SU-DHL-6 (cell line): ENCODE measurements at regions not wholly inside any gene's neighbourhood (a gene's known extent, or its start where the extent isn't known, plus 50 kb on each side); places are given as distances from the start of the nearest gene placed in this dataset.

Source experiments
- H2AFZ ChIP-seq: fragments of 200-600 bp; sonication (generic); 2 replicates; pipeline ENCODE4 v1.6.1; 2014; ENCODE audit warnings: low read depth, mild to moderate bottlenecking, moderate library complexity, mixed read lengths, antibody characterized with exemption, low read length; ENCODE audit not compliant: severe bottlenecking
- H3F3A ChIP-seq: fragments of 200-600 bp; shearing (Covaris generic); 2 replicates; pipeline ENCODE4 v1.6.0; 2016; ENCODE audit warnings: antibody characterized with exemption, mild to moderate bottlenecking; ENCODE audit not compliant: insufficient read depth
- H3K27ac ChIP-seq: fragments of 200-600 bp; sonication (generic); 2 replicates; pipeline ENCODE4 v1.5.1; 2016; ENCODE audit warnings: low read depth, mild to moderate bottlenecking, low read length, moderate library complexity, mixed read lengths
- H3K27me3 ChIP-seq: fragments of 200-600 bp; sonication (generic), shearing (Covaris generic); 2 replicates; pipeline ENCODE4 v1.6.0; 2014; ENCODE audit warnings: mild to moderate bottlenecking, low read length
- H3K36me3 ChIP-seq: fragments of 200-600 bp; sonication (generic); 2 replicates; pipeline ENCODE4 v1.6.1; 2014; ENCODE audit warnings: mild to moderate bottlenecking, low read length, mixed read lengths
- H3K4me2 ChIP-seq: fragments of 300-600, 200-600 bp; shearing (Covaris generic), sonication (generic); 2 replicates; pipeline ENCODE4 v1.6.0; 2014; ENCODE audit warnings: low read length, low read depth, mild to moderate bottlenecking; ENCODE audit not compliant: poor library complexity, severe bottlenecking
- H3K4me3 ChIP-seq: fragments of 200-600 bp; sonication (generic); 2 replicates; pipeline ENCODE4 v1.5.1; 2014; ENCODE audit warnings: antibody characterized with exemption, low read length, mild to moderate bottlenecking, mixed read lengths; ENCODE audit not compliant: insufficient read depth, poor library complexity, severe bottlenecking
- H3K79me2 ChIP-seq: fragments of 200-600 bp; sonication (generic); 2 replicates; pipeline ENCODE4 v1.6.1; 2014; ENCODE audit warnings: mild to moderate bottlenecking, low read length, moderate library complexity; ENCODE audit not compliant: insufficient read depth
- H3K9ac ChIP-seq: fragments of 200-600 bp; sonication (generic); 2 replicates; pipeline ENCODE4 v1.7.0; 2014; ENCODE audit warnings: mild to moderate bottlenecking, low read length
- H3K9me2 ChIP-seq: fragments of 200-600 bp; sonication (generic); replicated peaks from 2 replicates; pipeline ENCODE4 v1.6.1; 2014; ENCODE audit warnings: low read length; ENCODE audit not compliant: insufficient read depth
- H3K9me3 ChIP-seq: fragments of 200-600 bp; sonication (generic); 2 replicates; pipeline ENCODE4 v1.6.1; 2014; ENCODE audit warnings: low read length, mixed read lengths; ENCODE audit not compliant: insufficient read depth
- H4K20me1 ChIP-seq: fragments of 200-600 bp; sonication (generic); 2 replicates; pipeline ENCODE4 v1.6.1; 2014; ENCODE audit warnings: low read depth, mild to moderate bottlenecking, antibody characterized with exemption, low read length, moderate library complexity, mixed read lengths
- EZH2phosphoT487 ChIP-seq: fragments of 200-600 bp; sonication (generic), shearing (Covaris generic); conservative IDR thresholded peaks from 2 replicates; pipeline ENCODE4 v1.6.1; 2018; ENCODE audit warnings: mild to moderate bottlenecking, antibody characterized with exemption, low read length, moderate library complexity, mixed read lengths
- TF ChIP-seq, protein P1 (sequence below): fragments of 200-600 bp; sonication (generic); IDR thresholded peaks from one replicate; pipeline ENCODE4 v1.5.1; 2017; ENCODE audit warnings: antibody characterized with exemption, mild to moderate bottlenecking, low read length, moderate library complexity; ENCODE audit not compliant: insufficient read depth, poor library complexity, severe bottlenecking

DNA sequence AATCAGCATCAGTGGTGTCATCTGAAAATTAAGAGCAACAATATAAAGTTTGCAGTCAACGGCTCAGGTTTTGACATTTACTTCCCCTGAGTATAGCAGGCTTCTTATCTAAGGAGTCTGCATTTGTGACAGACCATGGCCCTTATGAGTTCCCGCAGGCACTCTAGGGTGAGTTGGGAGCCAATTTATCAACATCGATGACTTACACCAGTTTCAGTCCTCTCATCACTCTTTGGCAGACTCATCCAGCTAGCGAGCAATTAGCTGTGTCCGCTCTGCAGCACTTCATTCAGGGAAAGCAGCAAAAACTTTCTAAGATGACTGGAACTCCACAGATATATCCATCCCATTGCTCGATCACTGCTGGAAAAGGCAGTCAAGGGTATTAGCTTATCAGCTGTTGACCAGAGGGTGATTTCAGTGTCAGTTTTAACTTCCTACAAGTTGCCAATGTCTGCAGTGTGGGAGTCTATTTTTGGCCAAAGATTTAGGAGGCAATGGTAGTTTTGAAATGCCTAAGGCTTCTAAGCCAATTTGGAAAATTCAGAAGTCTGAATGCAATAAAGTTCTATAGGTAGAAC lies 625.1 kb upstream of the TENM3 start:
- TF ChIP-seq, protein P1, sequence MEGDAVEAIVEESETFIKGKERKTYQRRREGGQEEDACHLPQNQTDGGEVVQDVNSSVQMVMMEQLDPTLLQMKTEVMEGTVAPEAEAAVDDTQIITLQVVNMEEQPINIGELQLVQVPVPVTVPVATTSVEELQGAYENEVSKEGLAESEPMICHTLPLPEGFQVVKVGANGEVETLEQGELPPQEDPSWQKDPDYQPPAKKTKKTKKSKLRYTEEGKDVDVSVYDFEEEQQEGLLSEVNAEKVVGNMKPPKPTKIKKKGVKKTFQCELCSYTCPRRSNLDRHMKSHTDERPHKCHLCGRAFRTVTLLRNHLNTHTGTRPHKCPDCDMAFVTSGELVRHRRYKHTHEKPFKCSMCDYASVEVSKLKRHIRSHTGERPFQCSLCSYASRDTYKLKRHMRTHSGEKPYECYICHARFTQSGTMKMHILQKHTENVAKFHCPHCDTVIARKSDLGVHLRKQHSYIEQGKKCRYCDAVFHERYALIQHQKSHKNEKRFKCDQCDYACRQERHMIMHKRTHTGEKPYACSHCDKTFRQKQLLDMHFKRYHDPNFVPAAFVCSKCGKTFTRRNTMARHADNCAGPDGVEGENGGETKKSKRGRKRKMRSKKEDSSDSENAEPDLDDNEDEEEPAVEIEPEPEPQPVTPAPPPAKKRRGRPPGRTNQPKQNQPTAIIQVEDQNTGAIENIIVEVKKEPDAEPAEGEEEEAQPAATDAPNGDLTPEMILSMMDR, result no peak
- no peak for TF ChIP-seq EZH2phosphoT487
- no peaks in the 10 kb centered on the region for H3K9me2 ChIP-seq
- no peaks in the 10 kb centered on the region for H3K9me3 ChIP-seq
- H3K79me2 ChIP-seq, result no peaks in the 10 kb centered on the region
- no peak overlapping the region for H2AFZ ChIP-seq
- H3K27me3 ChIP-seq, result no peaks in the 10 kb centered on the region
- H3K4me2 ChIP-seq, result no peak overlapping the region
- no peak overlapping the region for H3K9ac ChIP-seq
- H3K4me3 ChIP-seq, result no peak overlapping the region
- H3K36me3 ChIP-seq, result no peaks in the 10 kb centered on the region
- H3K27ac ChIP-seq, result no peak overlapping the region
- H4K20me1 ChIP-seq, result no peaks in the 10 kb centered on the region
- no peaks in the 10 kb centered on the region for H3F3A ChIP-seq

DNA sequence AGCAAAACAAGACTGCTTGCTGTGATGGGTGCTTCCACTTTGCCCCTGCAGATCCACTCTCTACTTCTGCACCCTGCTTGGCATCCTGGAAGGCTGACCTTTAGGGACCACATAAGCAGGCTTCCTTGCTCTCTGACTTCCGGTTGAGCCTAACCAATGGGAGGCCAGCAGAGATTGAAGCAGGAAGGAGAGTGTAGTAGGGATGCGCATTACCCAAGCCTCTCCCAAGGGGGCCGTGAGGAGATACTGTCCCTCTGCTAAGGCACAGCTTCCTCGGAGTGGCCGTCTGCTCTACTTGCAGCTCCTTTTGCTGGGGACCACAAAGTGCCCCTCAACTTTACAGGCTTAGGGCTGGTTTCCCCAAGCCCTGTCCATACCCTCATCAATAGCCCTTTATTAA lies 624.3 kb upstream of the TENM3 start:
- H3K27ac ChIP-seq, result no peak overlapping the region
- H3K36me3 ChIP-seq, result no peaks in the 10 kb centered on the region
- H3K9me3 ChIP-seq, result no peaks in the 10 kb centered on the region
- H3K9me2 ChIP-seq, result no peaks in the 10 kb centered on the region
- H3K4me3 ChIP-seq, result no peak overlapping the region
- H3K79me2 ChIP-seq, result no peaks in the 10 kb centered on the region
- H4K20me1 ChIP-seq, result no peaks in the 10 kb centered on the region
- no peak overlapping the region for H3K4me2 ChIP-seq
- no peaks in the 10 kb centered on the region for H3K27me3 ChIP-seq
- no peak overlapping the region for H3K9ac ChIP-seq
- H2AFZ ChIP-seq, result no peak overlapping the region
- H3F3A ChIP-seq, result no peaks in the 10 kb centered on the region
- TF ChIP-seq, protein P1, result no peak
- TF ChIP-seq EZH2phosphoT487, result no peak

DNA sequence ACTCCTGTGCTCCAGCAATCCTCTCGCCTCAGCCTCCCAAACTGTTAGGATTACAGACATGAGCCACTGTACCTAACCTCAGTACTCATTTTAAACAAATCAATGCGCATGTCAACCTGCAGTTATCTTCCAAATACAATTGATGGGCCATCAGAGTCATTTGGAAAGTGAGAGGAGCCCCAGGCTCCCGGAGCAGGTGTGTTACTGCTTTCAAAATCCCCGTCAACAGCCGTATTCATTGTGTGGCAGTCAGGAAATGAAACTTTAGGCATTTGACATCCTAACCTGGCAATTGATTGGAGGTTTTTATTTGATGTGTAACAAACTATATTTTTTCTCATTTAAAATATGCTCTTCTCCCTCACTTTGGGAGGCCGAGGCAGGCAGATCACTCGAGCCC lies 623.6 kb upstream of the TENM3 start:
- Histone ChIP-seq H3K79me2 (no peaks in the 10 kb centered on the region), H3K4me2 (no peak overlapping the region), H4K20me1 (no peaks in the 10 kb centered on the region), H3K27me3 (no peaks in the 10 kb centered on the region), H3K9me3 (no peaks in the 10 kb centered on the region), H3K9me2 (no peaks in the 10 kb centered on the region), H3K27ac (no peak overlapping the region), H2AFZ (no peak overlapping the region), H3F3A (no peaks in the 10 kb centered on the region), H3K9ac (no peak overlapping the region), H3K36me3 (no peaks in the 10 kb centered on the region), H3K4me3 (no peak overlapping the region)
- TF ChIP-seq, protein P1, result no peak
- TF ChIP-seq EZH2phosphoT487, result no peak
